ENCODE measurements at regions not wholly inside any gene's neighbourhood (a gene's known extent, or its start where the extent isn't known, plus 50 kb on each side); places are given as distances from the start of the nearest gene placed in this dataset.
"Not testable (repeated sequence)": the region's sequence is repeated elsewhere in the genome, so short reads cannot be mapped to it uniquely, and the experiment has no call there.

- DNase-seq (ENCODE audit: low read depth in 1 of 2, low spot score in 1 of 2): no peak
Observed at GRCh38 chr13:62115831-62116230, 700.2 kb upstream of the PCDH20 start.

GRCh38 chr13:62113179-62113578 is 697.5 kb upstream of the PCDH20 start:
- no peak for DNase-seq (ENCODE audit: low read depth in 1 of 2, low spot score in 1 of 2)

- DNase-seq (ENCODE audit: low read depth in 1 of 2, low spot score in 1 of 2): no peak
Observed at GRCh38 chr13:62110079-62110478, 694.4 kb upstream of the PCDH20 start.

GRCh38 chr13:62104136-62104535 is 688.5 kb upstream of the PCDH20 start:
- DNase-seq (ENCODE audit: low read depth in 1 of 2, low spot score in 1 of 2): not testable (repeated sequence)

GRCh38 chr13:62096652-62097051 is 681.0 kb upstream of the PCDH20 start:
- no peak for DNase-seq (ENCODE audit: low read depth in 1 of 2, low spot score in 1 of 2)

- no peak for DNase-seq (ENCODE audit: low read depth in 1 of 2, low spot score in 1 of 2)
Observed at GRCh38 chr13:62094932-62095331, 679.3 kb upstream of the PCDH20 start.

- DNase-seq (ENCODE audit: low read depth in 1 of 2, low spot score in 1 of 2): no peak
Observed at GRCh38 chr13:62093984-62094780, 678.5 kb upstream of the PCDH20 start.

GRCh38 chr13:62092949-62093348 is 677.3 kb upstream of the PCDH20 start:
- DNase-seq (ENCODE audit: low read depth in 1 of 2, low spot score in 1 of 2): no peak

GRCh38 chr13:62092536-62092935 is 676.9 kb upstream of the PCDH20 start:
- DNase-seq (ENCODE audit: low read depth in 1 of 2, low spot score in 1 of 2): no peak

GRCh38 chr13:62088165-62088564 is 672.5 kb upstream of the PCDH20 start:
- no peak for DNase-seq (ENCODE audit: low read depth in 1 of 2, low spot score in 1 of 2)

- DNase-seq (ENCODE audit: low read depth in 1 of 2, low spot score in 1 of 2): no peak
Observed at GRCh38 chr13:62087124-62087523, 671.5 kb upstream of the PCDH20 start.

GRCh38 chr13:62085337-62086229 is 669.9 kb upstream of the PCDH20 start:
- no peak for DNase-seq (ENCODE audit: low read depth in 1 of 2, low spot score in 1 of 2)

- no peak for DNase-seq (ENCODE audit: low read depth in 1 of 2, low spot score in 1 of 2)
Observed at GRCh38 chr13:62084728-62085127, 669.1 kb upstream of the PCDH20 start.

- no peak for DNase-seq (ENCODE audit: low read depth in 1 of 2, low spot score in 1 of 2)
Observed at GRCh38 chr13:62067821-62068220, 652.2 kb upstream of the PCDH20 start.

GRCh38 chr13:62065016-62065415 is 649.4 kb upstream of the PCDH20 start:
- no peak for DNase-seq (ENCODE audit: low read depth in 1 of 2, low spot score in 1 of 2)

- no peak for DNase-seq (ENCODE audit: low read depth in 1 of 2, low spot score in 1 of 2)
Observed at GRCh38 chr13:62061751-62062150, 646.1 kb upstream of the PCDH20 start.

GRCh38 chr13:62060570-62060969 is 644.9 kb upstream of the PCDH20 start:
- no peak for DNase-seq (ENCODE audit: low read depth in 1 of 2, low spot score in 1 of 2)

GRCh38 chr13:62057286-62057685 is 641.6 kb upstream of the PCDH20 start:
- no peak for DNase-seq (ENCODE audit: low read depth in 1 of 2, low spot score in 1 of 2)

- no peak for DNase-seq (ENCODE audit: low read depth in 1 of 2, low spot score in 1 of 2)
Observed at GRCh38 chr13:62049992-62050391, 634.3 kb upstream of the PCDH20 start.

GRCh38 chr13:62046512-62046911 is 630.9 kb upstream of the PCDH20 start:
- DNase-seq (ENCODE audit: low read depth in 1 of 2, low spot score in 1 of 2): no peak

- DNase-seq (ENCODE audit: low read depth in 1 of 2, low spot score in 1 of 2): no peak
Observed at GRCh38 chr13:62043600-62043999, 628.0 kb upstream of the PCDH20 start.

GRCh38 chr13:62040806-62041205 is 625.2 kb upstream of the PCDH20 start:
- DNase-seq (ENCODE audit: low read depth in 1 of 2, low spot score in 1 of 2): no peak

Measured in activated CD4-positive, alpha-beta T cell treated with anti-CD3 and anti-CD28 coated beads, Interleukin-2, amount 50 U/mL, for 24 hours (primary cell).